ENCODE measurements at regions not wholly inside any gene's neighbourhood (a gene's known extent, or its start where the extent isn't known, plus 50 kb on each side); places are given as distances from the start of the nearest gene placed in this dataset.

DNA sequence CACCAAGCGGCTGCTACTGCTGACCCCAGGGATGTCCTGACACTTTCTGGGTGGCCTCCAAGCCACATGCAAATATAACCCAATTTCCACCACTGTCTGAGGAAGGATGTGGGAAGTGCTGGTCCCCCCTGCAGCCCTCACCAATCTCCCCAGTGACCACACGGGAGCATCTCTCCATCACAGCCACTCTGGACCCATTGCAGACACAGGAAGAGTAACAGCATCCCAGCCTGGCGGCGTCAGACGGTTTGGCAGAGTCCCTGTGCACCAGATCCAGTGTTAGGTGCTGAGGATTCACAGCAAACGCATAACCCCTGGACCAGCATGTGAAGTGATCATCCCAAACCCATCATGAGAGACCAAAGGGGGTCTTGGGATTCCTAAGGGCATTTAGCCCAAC is 163.7 kb upstream of the TNRC6C start (continued):
- TF ChIP-seq, protein P1, sequence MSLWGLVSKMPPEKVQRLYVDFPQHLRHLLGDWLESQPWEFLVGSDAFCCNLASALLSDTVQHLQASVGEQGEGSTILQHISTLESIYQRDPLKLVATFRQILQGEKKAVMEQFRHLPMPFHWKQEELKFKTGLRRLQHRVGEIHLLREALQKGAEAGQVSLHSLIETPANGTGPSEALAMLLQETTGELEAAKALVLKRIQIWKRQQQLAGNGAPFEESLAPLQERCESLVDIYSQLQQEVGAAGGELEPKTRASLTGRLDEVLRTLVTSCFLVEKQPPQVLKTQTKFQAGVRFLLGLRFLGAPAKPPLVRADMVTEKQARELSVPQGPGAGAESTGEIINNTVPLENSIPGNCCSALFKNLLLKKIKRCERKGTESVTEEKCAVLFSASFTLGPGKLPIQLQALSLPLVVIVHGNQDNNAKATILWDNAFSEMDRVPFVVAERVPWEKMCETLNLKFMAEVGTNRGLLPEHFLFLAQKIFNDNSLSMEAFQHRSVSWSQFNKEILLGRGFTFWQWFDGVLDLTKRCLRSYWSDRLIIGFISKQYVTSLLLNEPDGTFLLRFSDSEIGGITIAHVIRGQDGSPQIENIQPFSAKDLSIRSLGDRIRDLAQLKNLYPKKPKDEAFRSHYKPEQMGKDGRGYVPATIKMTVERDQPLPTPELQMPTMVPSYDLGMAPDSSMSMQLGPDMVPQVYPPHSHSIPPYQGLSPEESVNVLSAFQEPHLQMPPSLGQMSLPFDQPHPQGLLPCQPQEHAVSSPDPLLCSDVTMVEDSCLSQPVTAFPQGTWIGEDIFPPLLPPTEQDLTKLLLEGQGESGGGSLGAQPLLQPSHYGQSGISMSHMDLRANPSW (CRISPR knock-in tag; conservative IDR thresholded peaks at IDR 0.05; ENCODE audit: low read depth), result no peak
- TF ChIP-seq NR3C1 (CRISPR knock-in tag; conservative IDR thresholded peaks at IDR 0.05; ENCODE audit: low read depth) (no peak), FOXJ3 (CRISPR knock-in tag; IDR thresholded peaks at IDR 0.05; ENCODE audit: borderline replicate concordance) (no peak), TCF7 (CRISPR knock-in tag; IDR thresholded peaks at IDR 0.05; ENCODE audit: low read depth) (no peak)
- TF ChIP-seq, protein P2, sequence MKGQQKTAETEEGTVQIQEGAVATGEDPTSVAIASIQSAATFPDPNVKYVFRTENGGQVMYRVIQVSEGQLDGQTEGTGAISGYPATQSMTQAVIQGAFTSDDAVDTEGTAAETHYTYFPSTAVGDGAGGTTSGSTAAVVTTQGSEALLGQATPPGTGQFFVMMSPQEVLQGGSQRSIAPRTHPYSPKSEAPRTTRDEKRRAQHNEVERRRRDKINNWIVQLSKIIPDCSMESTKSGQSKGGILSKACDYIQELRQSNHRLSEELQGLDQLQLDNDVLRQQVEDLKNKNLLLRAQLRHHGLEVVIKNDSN (CRISPR knock-in tag; IDR thresholded peaks at IDR 0.05), result no peak
- TF ChIP-seq, protein P3, sequence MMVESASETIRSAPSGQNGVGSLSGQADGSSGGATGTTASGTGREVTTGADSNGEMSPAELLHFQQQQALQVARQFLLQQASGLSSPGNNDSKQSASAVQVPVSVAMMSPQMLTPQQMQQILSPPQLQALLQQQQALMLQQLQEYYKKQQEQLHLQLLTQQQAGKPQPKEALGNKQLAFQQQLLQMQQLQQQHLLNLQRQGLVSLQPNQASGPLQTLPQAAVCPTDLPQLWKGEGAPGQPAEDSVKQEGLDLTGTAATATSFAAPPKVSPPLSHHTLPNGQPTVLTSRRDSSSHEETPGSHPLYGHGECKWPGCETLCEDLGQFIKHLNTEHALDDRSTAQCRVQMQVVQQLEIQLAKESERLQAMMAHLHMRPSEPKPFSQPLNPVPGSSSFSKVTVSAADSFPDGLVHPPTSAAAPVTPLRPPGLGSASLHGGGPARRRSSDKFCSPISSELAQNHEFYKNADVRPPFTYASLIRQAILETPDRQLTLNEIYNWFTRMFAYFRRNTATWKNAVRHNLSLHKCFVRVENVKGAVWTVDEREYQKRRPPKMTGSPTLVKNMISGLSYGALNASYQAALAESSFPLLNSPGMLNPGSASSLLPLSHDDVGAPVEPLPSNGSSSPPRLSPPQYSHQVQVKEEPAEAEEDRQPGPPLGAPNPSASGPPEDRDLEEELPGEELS (CRISPR knock-in tag; IDR thresholded peaks at IDR 0.05), result no peak
- TF ChIP-seq, protein P4, sequence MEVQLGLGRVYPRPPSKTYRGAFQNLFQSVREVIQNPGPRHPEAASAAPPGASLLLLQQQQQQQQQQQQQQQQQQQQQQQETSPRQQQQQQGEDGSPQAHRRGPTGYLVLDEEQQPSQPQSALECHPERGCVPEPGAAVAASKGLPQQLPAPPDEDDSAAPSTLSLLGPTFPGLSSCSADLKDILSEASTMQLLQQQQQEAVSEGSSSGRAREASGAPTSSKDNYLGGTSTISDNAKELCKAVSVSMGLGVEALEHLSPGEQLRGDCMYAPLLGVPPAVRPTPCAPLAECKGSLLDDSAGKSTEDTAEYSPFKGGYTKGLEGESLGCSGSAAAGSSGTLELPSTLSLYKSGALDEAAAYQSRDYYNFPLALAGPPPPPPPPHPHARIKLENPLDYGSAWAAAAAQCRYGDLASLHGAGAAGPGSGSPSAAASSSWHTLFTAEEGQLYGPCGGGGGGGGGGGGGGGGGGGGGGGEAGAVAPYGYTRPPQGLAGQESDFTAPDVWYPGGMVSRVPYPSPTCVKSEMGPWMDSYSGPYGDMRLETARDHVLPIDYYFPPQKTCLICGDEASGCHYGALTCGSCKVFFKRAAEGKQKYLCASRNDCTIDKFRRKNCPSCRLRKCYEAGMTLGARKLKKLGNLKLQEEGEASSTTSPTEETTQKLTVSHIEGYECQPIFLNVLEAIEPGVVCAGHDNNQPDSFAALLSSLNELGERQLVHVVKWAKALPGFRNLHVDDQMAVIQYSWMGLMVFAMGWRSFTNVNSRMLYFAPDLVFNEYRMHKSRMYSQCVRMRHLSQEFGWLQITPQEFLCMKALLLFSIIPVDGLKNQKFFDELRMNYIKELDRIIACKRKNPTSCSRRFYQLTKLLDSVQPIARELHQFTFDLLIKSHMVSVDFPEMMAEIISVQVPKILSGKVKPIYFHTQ (CRISPR knock-in tag; IDR thresholded peaks at IDR 0.05), result no peak
- TF ChIP-seq, protein P5, sequence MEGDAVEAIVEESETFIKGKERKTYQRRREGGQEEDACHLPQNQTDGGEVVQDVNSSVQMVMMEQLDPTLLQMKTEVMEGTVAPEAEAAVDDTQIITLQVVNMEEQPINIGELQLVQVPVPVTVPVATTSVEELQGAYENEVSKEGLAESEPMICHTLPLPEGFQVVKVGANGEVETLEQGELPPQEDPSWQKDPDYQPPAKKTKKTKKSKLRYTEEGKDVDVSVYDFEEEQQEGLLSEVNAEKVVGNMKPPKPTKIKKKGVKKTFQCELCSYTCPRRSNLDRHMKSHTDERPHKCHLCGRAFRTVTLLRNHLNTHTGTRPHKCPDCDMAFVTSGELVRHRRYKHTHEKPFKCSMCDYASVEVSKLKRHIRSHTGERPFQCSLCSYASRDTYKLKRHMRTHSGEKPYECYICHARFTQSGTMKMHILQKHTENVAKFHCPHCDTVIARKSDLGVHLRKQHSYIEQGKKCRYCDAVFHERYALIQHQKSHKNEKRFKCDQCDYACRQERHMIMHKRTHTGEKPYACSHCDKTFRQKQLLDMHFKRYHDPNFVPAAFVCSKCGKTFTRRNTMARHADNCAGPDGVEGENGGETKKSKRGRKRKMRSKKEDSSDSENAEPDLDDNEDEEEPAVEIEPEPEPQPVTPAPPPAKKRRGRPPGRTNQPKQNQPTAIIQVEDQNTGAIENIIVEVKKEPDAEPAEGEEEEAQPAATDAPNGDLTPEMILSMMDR (IDR thresholded peaks at IDR 0.05), result no peak
- TF ChIP-seq, protein P6, sequence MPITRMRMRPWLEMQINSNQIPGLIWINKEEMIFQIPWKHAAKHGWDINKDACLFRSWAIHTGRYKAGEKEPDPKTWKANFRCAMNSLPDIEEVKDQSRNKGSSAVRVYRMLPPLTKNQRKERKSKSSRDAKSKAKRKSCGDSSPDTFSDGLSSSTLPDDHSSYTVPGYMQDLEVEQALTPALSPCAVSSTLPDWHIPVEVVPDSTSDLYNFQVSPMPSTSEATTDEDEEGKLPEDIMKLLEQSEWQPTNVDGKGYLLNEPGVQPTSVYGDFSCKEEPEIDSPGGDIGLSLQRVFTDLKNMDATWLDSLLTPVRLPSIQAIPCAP (CRISPR knock-in tag; IDR thresholded peaks at IDR 0.05), result no peak
- TF ChIP-seq, protein P7, sequence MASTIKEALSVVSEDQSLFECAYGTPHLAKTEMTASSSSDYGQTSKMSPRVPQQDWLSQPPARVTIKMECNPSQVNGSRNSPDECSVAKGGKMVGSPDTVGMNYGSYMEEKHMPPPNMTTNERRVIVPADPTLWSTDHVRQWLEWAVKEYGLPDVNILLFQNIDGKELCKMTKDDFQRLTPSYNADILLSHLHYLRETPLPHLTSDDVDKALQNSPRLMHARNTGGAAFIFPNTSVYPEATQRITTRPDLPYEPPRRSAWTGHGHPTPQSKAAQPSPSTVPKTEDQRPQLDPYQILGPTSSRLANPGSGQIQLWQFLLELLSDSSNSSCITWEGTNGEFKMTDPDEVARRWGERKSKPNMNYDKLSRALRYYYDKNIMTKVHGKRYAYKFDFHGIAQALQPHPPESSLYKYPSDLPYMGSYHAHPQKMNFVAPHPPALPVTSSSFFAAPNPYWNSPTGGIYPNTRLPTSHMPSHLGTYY (CRISPR knock-in tag; IDR thresholded peaks at IDR 0.05), result no peak
- TF ChIP-seq, protein P8, sequence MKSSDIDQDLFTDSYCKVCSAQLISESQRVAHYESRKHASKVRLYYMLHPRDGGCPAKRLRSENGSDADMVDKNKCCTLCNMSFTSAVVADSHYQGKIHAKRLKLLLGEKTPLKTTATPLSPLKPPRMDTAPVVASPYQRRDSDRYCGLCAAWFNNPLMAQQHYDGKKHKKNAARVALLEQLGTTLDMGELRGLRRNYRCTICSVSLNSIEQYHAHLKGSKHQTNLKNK (CRISPR knock-in tag; IDR thresholded peaks at IDR 0.05), result no peak

DNA sequence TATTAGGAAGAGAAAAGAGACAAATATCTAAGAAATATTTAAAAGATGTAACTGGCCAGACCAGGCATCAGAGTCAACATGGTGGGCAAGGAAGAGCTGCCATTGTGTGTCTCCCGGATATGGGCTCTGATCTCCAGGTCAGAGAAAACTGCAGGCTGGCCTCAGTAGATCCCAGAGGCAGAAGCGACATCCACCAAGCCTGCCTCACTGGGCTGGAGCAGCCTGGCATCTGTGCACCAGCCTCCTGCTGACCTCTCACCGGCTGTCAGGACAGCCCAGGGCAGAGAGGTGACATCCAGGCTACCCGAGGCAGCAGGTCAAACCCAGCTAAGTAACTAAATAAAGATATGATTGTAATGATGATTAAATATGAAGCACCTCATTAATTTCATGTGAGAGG is 162.8 kb upstream of the TNRC6C start:
- Mint-ChIP-seq H3K27me3 (ENCODE audit: low read depth) (peaks cover 49% of the 10 kb centered on the region), H3K4me1 (peaks cover 51% of the 10 kb centered on the region), H3K27ac (no peak overlapping the region), H3K36me3 (peaks cover 2% of the 10 kb centered on the region; the same call in 1 of the 2 replicates), H3K4me3 (no peak overlapping the region), H3K9me3 (no peaks in the 10 kb centered on the region)
- ChIA-PET CTCF (no interaction called here), POLR2A (interaction anchor here (1.4 kb wide), 1 partner anchor 163 kb away, joined by 3 read pairs; the partner anchor contains the start of gene TNRC6C)
- no peak for ATAC-seq
- DNase-seq (ENCODE audit: low spot score), result no peak
- TF ChIP-seq TCF7 (CRISPR knock-in tag; IDR thresholded peaks at IDR 0.05; ENCODE audit: low read depth) (no peak), ZBTB21 (CRISPR knock-in tag; IDR thresholded peaks at IDR 0.05; ENCODE audit: borderline replicate concordance) (no peak), GABPB1 (CRISPR knock-in tag; IDR thresholded peaks at IDR 0.05) (no peak), FOXP1 (CRISPR knock-in tag; IDR thresholded peaks at IDR 0.05; ENCODE audit: borderline replicate concordance) (no peak), NR2C2 (CRISPR knock-in tag; IDR thresholded peaks at IDR 0.05) (no peak), MXD4 (CRISPR knock-in tag; IDR thresholded peaks at IDR 0.05; ENCODE audit: borderline replicate concordance) (no peak), SOX15 (CRISPR knock-in tag; IDR thresholded peaks at IDR 0.05) (no peak)
- TF ChIP-seq, protein P9, sequence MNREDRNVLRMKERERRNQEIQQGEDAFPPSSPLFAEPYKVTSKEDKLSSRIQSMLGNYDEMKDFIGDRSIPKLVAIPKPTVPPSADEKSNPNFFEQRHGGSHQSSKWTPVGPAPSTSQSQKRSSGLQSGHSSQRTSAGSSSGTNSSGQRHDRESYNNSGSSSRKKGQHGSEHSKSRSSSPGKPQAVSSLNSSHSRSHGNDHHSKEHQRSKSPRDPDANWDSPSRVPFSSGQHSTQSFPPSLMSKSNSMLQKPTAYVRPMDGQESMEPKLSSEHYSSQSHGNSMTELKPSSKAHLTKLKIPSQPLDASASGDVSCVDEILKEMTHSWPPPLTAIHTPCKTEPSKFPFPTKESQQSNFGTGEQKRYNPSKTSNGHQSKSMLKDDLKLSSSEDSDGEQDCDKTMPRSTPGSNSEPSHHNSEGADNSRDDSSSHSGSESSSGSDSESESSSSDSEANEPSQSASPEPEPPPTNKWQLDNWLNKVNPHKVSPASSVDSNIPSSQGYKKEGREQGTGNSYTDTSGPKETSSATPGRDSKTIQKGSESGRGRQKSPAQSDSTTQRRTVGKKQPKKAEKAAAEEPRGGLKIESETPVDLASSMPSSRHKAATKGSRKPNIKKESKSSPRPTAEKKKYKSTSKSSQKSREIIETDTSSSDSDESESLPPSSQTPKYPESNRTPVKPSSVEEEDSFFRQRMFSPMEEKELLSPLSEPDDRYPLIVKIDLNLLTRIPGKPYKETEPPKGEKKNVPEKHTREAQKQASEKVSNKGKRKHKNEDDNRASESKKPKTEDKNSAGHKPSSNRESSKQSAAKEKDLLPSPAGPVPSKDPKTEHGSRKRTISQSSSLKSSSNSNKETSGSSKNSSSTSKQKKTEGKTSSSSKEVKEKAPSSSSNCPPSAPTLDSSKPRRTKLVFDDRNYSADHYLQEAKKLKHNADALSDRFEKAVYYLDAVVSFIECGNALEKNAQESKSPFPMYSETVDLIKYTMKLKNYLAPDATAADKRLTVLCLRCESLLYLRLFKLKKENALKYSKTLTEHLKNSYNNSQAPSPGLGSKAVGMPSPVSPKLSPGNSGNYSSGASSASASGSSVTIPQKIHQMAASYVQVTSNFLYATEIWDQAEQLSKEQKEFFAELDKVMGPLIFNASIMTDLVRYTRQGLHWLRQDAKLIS (CRISPR knock-in tag; IDR thresholded peaks at IDR 0.05; ENCODE audit: borderline replicate concordance), result no peak
- TF ChIP-seq, protein P6 (CRISPR knock-in tag; IDR thresholded peaks at IDR 0.05), result no peak

Data from WTC11 (cell line).